ENCODE measurements at regions not wholly inside any gene's neighbourhood (a gene's known extent, or its start where the extent isn't known, plus 50 kb on each side); places are given as distances from the start of the nearest gene placed in this dataset.

- Mint-ChIP-seq H3K36me3 (ENCODE audit: low read depth) (no peaks in the 10 kb centered on the region), H3K27ac (no peak overlapping the region), H3K4me1 (peaks cover 5% of the 10 kb centered on the region), H3K27me3 (ENCODE audit: low read depth, poor library complexity) (peaks cover 21% of the 10 kb centered on the region), H3K9me3 (no peaks in the 10 kb centered on the region), H3K4me3 (no peak overlapping the region)
- DNase-seq: no peak
- TF ChIP-seq CTCF (IDR thresholded peaks at IDR 0.05): no peak
Measured at GRCh38 chr3:43862992-43863805, 172.5 kb downstream of the ABHD5 start.

- Mint-ChIP-seq H3K9me3 (no peaks in the 10 kb centered on the region), H3K27ac (no peak overlapping the region), H3K4me1 (no peaks in the 10 kb centered on the region), H3K27me3 (ENCODE audit: low read depth, poor library complexity) (peaks cover 14% of the 10 kb centered on the region), H3K36me3 (ENCODE audit: low read depth) (no peaks in the 10 kb centered on the region), H3K4me3 (no peak overlapping the region)
- DNase-seq: no peak
- TF ChIP-seq CTCF (IDR thresholded peaks at IDR 0.05): no peak
Measured at GRCh38 chr3:43863966-43864933, 173.5 kb downstream of the ABHD5 start.

GRCh38 chr3:43865351-43865750, 174.6 kb downstream of the ABHD5 start:
- TF ChIP-seq CTCF (IDR thresholded peaks at IDR 0.05): no peak
- H3K27ac Mint-ChIP-seq: no peak overlapping the region
- DNase-seq: no peak
- H3K4me1 Mint-ChIP-seq: no peaks in the 10 kb centered on the region
- H3K36me3 Mint-ChIP-seq (ENCODE audit: low read depth): no peaks in the 10 kb centered on the region
- H3K27me3 Mint-ChIP-seq (ENCODE audit: low read depth, poor library complexity): peaks cover 11% of the 10 kb centered on the region
- no peaks in the 10 kb centered on the region for H3K9me3 Mint-ChIP-seq
- no peak overlapping the region for H3K4me3 Mint-ChIP-seq

- H3K4me3 Mint-ChIP-seq: no peak overlapping the region
- no peak for TF ChIP-seq CTCF (IDR thresholded peaks at IDR 0.05)
- peaks cover 8% of the 10 kb centered on the region for H3K27me3 Mint-ChIP-seq (ENCODE audit: low read depth, poor library complexity)
- H3K36me3 Mint-ChIP-seq (ENCODE audit: low read depth): no peaks in the 10 kb centered on the region
- H3K9me3 Mint-ChIP-seq: no peaks in the 10 kb centered on the region
- H3K27ac Mint-ChIP-seq: no peak overlapping the region
- no peaks in the 10 kb centered on the region for H3K4me1 Mint-ChIP-seq
- no peak for DNase-seq
Measured at GRCh38 chr3:43865887-43866528, 175.3 kb downstream of the ABHD5 start.

- no peak for TF ChIP-seq CTCF (IDR thresholded peaks at IDR 0.05)
- DNase-seq: no peak
- no peaks in the 10 kb centered on the region for H3K9me3 Mint-ChIP-seq
- H3K27ac Mint-ChIP-seq: no peak overlapping the region
- no peaks in the 10 kb centered on the region for H3K36me3 Mint-ChIP-seq (ENCODE audit: low read depth)
- H3K27me3 Mint-ChIP-seq (ENCODE audit: low read depth, poor library complexity): peaks cover 7% of the 10 kb centered on the region
- no peak overlapping the region for H3K4me3 Mint-ChIP-seq
- H3K4me1 Mint-ChIP-seq: no peaks in the 10 kb centered on the region
Measured at GRCh38 chr3:43866529-43867353, 176.0 kb downstream of the ABHD5 start.

All from nephron progenitor cell (in vitro differentiated cells).